ENCODE measurements at regions not wholly inside any gene's neighbourhood (a gene's known extent, or its start where the extent isn't known, plus 50 kb on each side); places are given as distances from the start of the nearest gene placed in this dataset.
"Not testable (repeated sequence)": the region's sequence is repeated elsewhere in the genome, so short reads cannot be mapped to it uniquely, and the experiment has no call there.

DNA sequence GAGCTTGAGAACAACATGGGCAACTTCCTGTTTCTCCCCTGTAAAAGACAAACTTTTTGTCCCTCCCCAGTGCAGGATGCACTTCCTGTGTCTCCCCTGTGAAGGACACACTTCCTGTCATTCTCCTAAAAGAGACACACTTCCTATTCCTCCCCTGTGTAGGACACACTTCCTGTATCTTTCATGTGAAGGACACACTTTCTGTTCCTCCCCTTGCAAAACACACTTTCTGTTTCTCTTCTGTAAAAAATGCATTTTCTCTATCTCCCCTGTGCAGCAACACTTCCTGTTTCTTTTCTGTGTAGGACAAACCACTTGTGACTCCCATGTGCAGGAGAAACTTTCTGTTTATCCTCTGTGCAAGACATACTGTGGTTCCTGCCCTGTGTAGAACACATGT lies 488.6 kb upstream of the USP9Y start:
- no peak for DNase-seq (ENCODE audit: insufficient read length, low spot score)
- FAIRE-seq, result no peak
- no peak for TF ChIP-seq POLR2A (IDR thresholded peaks at IDR 0.05; ENCODE audit: low read depth, low read length)

DNA sequence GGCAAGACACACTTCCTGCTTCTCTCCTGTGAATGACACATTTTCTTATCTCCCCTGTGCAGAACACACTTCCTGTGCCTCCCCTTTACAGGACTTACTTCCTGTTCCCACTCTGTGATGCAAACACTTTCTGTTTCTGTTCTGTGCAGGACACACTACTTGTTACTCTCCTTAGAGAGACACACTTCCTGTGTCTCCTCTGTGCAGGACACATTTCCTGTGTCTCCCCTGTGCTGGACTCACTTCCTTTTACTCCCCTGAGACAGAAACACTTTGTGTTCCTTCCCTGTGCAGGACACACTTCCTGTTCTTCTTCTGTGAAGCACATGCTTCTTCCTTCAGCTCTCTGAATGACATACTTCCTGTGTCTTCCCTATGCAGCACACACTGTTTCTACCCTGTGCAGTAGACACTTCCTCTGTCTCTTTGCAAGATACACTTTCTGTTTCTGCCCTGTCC lies 485.4 kb upstream of the USP9Y start:
- DNase-seq (ENCODE audit: insufficient read length, low spot score) (no peak), FAIRE-seq (no peak)
- TF ChIP-seq POLR2A (IDR thresholded peaks at IDR 0.05; ENCODE audit: low read depth, low read length), result no peak

DNA sequence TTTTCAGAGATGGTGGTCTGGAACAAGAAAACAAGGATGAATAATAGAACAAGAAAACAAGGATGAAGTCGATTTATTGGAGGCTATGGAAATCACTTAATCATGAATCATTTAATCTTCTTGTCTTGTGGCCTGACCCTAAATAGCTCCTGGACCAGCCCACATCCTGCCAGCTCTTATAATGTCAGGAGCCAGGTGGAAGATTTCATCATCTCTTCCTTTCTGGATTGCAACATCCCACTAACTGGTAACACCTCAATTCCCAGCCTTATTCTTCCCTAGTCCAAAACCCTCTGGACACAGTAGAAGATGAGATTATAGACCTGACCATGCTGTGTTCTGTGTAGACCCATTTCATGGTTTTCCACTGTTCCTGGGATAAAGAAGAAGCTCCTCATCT lies 470.1 kb upstream of the USP9Y start:
- FAIRE-seq (no peak), DNase-seq (ENCODE audit: insufficient read length, low spot score) (no peak)
- no peak for TF ChIP-seq POLR2A (IDR thresholded peaks at IDR 0.05; ENCODE audit: low read depth, low read length)

DNA sequence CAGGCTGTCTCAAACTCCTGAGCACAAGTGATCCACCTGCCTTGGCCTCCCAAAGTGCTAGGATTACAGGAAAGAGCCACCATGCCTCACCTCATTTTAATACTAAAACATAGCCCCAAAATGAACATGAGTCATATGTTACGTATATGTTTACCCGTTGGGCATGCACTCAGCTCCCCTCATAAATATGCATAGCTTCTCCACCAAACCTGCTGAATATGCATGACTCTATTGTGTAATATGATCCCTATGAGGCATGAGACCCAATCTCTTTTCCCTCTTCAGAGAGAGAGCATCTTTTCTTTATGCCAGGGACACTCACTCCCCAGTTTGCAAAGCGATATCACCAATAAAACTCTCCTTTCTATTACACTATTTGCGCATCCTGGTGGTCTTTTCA lies 464.6 kb upstream of the USP9Y start:
- no peak for TF ChIP-seq POLR2A (IDR thresholded peaks at IDR 0.05; ENCODE audit: low read depth, low read length)
- DNase-seq (ENCODE audit: insufficient read length, low spot score) (no peak), FAIRE-seq (no peak)

DNA sequence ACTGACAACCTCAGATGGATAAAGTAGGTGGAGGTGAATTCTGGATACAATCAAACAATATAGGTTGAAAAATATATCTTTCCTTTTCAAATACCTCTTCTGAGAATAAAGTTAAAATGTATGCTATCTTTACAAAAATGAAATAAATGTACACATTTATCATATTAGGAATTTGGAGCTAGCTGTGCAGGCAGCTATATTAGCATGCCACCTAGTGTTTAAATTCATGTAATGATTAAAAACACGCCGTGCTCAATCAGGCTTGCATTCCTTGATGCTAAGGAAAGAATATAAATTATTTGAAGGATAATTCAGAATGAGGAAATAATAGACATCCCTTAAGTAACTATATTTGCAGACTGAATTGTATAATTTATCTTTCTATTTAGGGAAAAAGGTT lies 460.7 kb upstream of the USP9Y start:
- DNase-seq (ENCODE audit: insufficient read length, low spot score); FAIRE-seq: not testable (repeated sequence)

DNA sequence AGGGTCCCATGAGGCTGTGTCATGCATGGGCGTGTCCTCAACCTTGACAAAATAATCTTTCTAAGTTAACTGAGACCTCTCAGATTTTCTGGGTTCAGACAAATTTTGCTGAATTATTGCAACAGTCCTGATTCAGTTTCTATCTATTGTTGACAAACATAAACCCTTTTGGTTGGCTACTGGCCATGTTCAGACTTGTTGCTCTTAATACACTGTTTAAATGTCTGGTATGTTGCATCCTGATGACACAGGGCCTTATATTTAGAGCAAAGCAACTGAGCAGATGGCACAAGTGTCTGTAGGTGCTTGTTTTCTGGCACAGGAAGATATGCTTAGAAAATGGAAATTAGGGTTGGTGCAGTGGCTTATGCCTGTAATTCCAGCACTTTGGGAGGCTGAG lies 456.9 kb upstream of the USP9Y start:
- no peak for DNase-seq (ENCODE audit: insufficient read length, low spot score)
- no peak for TF ChIP-seq POLR2A (IDR thresholded peaks at IDR 0.05; ENCODE audit: low read depth, low read length)
- no peak for FAIRE-seq

DNA sequence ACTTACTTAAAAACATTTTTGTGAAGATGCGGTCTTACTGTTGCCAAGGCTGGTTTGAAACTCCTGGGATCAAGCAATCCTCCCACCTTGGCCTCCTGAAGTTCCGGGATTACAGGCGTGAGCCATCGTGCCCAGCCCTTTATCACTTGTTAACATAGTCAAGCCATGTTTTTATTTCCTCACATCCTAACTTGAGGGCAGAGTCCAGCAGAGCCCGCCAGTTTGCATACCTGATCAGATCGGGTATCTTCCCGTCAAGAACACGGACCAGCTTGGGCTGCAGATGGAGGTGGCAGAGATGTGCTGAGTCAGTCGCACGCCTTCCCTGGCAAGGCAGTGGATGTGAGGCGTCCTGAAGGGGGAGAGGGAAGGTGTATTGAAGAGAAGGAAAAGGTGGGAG lies 447.3 kb upstream of the USP9Y start:
- TF ChIP-seq POLR2A (IDR thresholded peaks at IDR 0.05; ENCODE audit: low read depth, low read length), result no peak
- FAIRE-seq (no peak), DNase-seq (ENCODE audit: insufficient read length, low spot score) (no peak)

DNA sequence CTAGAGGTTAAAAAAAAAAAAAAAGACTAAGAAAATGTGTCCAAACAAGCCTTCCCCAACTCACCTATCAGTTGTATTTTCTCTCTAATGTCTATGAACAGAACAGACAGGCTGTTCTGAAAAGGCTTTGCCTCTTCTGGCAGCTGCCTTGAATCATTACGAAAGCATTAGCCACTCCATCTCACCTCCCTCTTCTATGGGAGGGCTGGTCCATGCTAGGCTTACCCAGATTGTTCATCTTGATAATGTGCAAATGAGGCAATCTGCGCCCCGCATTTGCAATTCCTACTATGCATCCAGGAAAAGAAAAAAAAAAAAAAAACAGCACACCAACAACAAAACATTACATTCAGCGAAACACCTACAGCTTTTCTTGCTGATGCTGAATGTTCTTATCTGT lies 429.9 kb upstream of the USP9Y start:
- DNase-seq (ENCODE audit: insufficient read length, low spot score) (no peak), FAIRE-seq (no peak)
- TF ChIP-seq POLR2A (IDR thresholded peaks at IDR 0.05; ENCODE audit: low read depth, low read length), result no peak

DNA sequence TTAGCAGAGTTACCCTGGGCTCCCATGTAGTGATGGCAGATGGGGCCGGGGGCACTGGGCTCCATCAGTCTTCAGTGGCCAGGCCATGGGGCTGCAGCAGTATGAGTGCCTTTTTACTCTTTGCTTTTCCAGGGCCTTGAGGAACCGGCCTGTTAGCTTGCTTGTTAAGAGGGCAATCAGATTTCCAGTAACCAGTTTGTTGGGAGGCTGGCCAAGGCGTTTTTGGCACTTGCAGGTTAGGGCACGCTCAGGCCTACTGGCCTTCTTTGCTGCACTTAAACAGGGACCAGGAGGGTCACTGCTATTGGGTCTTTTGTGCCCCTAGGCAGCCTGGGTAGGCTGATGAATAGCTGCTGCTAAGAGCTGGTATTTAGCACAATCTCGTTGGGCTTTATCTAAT lies 415.4 kb upstream of the USP9Y start:
- FAIRE-seq, result no peak
- no peak for TF ChIP-seq POLR2A (IDR thresholded peaks at IDR 0.05; ENCODE audit: low read depth, low read length)
- DNase-seq (ENCODE audit: insufficient read length, low spot score), result no peak

DNA sequence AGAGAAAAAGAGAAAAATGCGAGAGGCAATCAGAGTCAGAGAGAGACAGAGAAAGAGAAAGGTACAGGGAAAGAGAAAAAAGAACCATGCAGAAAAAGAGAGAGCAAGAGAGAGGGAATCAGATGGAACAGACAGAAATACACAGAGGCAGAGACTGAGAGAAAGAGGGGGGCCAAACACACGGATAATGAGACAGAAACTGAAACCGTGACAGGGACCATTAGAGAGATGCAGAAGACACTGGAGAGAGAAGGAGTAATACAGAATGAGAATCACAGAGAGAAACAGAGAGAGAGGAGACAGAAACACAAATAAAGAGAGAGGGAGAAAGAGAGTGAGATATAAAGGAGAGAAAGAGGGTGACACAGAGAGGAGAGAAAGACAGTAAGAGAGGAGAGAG lies 412.1 kb upstream of the USP9Y start:
- TF ChIP-seq POLR2A (IDR thresholded peaks at IDR 0.05; ENCODE audit: low read depth, low read length), result no peak
- FAIRE-seq, result no peak

DNA sequence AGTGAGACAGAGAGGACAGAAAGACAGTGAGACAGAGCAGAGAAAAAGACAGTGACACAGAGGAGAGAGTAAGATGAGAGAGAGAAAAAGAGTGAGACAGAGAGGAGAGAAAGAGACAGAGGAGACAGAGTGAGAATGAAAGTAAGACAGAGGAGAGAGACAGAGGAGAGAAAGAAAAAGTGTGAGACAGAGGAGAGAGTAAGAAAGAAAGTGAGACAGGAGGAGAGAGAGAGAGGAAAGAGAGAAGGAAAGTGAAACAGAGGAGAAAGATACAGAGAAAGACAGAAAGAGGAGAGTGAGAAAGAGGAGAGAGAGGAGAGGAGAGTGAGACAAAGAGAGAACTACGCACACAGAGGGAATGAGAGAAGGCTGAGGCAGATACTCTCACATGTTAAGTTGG lies 411.6 kb upstream of the USP9Y start:
- TF ChIP-seq POLR2A (IDR thresholded peaks at IDR 0.05; ENCODE audit: low read depth, low read length), result no peak
- FAIRE-seq (no peak), DNase-seq (ENCODE audit: insufficient read length, low spot score) (no peak)

More for the DNA sequence above, 412.1 kb upstream of the USP9Y start:
- no peak for DNase-seq (ENCODE audit: insufficient read length, low spot score)

DNA sequence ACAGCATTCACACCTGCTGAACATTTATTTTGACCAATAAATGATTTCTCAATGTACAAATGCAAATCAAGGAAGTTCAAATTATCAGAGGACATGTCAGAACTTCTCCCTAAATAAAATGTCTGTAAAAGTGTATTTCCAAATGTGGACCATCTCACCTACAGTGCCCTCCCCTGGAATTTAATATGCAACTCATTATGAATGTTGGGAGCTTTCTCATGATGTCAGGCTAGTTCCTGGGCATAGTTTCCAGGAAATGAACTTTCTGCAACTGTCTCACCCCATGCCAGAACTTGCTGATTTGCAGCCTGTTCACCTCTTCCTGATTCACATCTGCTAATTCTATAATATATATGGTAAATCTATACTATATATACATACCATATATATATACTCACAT lies 408.5 kb upstream of the USP9Y start:
- FAIRE-seq, result no peak

DNA sequence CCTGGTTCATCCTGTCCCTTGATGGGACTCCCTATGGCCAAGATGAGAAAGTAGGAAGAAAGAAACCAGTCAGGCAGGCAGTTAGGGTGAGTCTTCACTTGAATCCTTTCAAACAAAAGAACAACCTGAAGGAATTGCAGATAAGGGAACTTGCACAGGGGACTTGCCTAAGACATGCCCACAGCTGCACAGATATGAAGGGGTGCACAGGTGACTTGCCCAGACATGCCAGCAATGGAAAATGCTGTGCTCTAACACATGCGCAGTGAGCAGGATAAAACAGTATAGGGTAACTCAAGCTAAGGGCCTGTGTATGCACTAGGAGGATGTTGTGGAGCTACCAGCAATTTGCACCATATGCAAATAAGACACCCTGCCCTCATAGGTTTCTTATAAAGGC lies 404.6 kb upstream of the USP9Y start:
- no peak for TF ChIP-seq POLR2A (IDR thresholded peaks at IDR 0.05; ENCODE audit: low read depth, low read length)
- FAIRE-seq (no peak), DNase-seq (ENCODE audit: insufficient read length, low spot score) (no peak)

More for the DNA sequence above, 408.5 kb upstream of the USP9Y start:
- TF ChIP-seq POLR2A (IDR thresholded peaks at IDR 0.05; ENCODE audit: low read depth, low read length), result no peak
- DNase-seq (ENCODE audit: insufficient read length, low spot score), result no peak

DNA sequence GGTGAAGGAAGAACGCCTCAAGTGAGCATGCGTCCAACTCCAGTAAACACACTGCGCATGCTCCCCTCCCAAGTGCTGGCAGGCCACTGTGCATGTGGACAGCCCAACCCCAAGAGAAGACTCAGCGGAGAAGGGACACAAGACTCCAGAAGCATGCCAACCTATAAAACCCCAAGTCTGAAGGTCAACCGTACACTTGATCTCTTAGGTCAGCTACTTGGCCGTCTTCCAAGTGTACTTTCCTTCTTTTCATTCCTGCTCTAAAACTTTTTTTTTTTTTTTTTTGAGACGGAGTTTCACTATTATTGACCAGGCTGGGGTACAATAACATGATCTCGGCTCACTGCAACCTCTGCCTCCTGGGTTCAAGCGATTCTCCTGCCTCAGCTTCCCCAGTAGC lies 401.2 kb upstream of the USP9Y start:
- not testable (repeated sequence) for FAIRE-seq; DNase-seq (ENCODE audit: insufficient read length, low spot score)

DNA sequence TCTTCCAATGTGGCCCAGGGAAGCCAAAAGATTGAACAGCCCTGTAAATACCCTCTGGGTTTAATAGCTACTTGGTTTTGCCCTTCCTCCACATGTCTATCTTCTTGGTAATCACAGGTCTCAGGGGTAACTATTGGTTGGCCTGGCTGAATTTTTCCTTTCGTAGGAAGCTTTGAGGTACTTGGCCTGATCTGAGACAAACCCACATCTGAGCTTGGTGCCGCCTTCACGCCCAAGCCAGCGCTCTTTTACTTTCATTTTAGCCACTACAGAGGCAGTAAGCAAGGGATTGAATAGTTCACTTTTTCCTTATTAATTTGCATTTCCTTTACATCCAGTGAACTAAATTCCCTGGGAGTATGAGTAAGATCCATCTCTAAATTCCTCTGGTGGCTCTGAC lies 397.6 kb upstream of the USP9Y start:
- FAIRE-seq, result no peak
- TF ChIP-seq POLR2A (IDR thresholded peaks at IDR 0.05; ENCODE audit: low read depth, low read length), result no peak
- DNase-seq (ENCODE audit: insufficient read length, low spot score), result no peak

DNA sequence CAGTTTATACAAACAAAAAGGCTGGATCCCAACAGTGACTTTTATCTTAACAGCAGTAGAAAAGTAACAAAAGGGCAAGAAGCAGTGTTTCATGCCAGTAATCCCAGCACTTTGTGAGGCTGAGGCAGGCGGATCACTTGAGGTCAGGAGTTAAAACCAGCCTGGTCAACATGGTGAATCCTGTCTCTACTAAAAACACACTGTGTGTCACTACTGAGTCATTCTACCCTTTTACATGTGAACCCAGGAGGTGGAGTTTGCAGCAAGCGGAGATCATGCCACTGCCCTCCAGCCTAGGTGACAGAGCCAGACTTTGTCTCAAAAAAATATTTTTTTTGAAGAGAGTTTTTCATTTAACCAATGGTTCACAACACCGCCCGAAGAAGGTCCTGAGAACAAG lies 395.6 kb upstream of the USP9Y start:
- no peak for TF ChIP-seq POLR2A (IDR thresholded peaks at IDR 0.05; ENCODE audit: low read depth, low read length)
- FAIRE-seq (no peak), DNase-seq (ENCODE audit: insufficient read length, low spot score) (no peak)

All from H54 (cell line).